Renal pelvis (tissue), 1 donor: ENCODE measurements at regions not wholly inside any gene's neighbourhood (a gene's known extent, or its start where the extent isn't known, plus 50 kb on each side); places are given as distances from the start of the nearest gene placed in this dataset.

Experiments used
- DNase-seq: peaks from one replicate; pipeline ENCODE4 v3.0.0-alpha.2; 2013

GRCh38 chr6:138007014-138007472 is 100.2 kb downstream of the PERP start:
- DNase-seq, result no peak

GRCh38 chr6:138008791-138009190 is 98.4 kb downstream of the PERP start:
- DNase-seq, result no peak

- no peak for DNase-seq
These were observed 95.8 kb downstream of the PERP start for GRCh38 chr6:138011413-138011812.

GRCh38 chr6:138012682-138013081 is 94.5 kb downstream of the PERP start:
- DNase-seq, result no peak

- DNase-seq, result no peak
These were observed 93.3 kb downstream of the PERP start for GRCh38 chr6:138013959-138014358.

GRCh38 chr6:138017166-138017757 is 90.0 kb downstream of the PERP start:
- DNase-seq, result no peak

- DNase-seq, result no peak
These were observed 88.9 kb downstream of the PERP start for GRCh38 chr6:138018297-138018696.

- DNase-seq, result no peak
These were observed 81.7 kb downstream of the PERP start for GRCh38 chr6:138025528-138025978.

- no peak for DNase-seq
These were observed 80.9 kb downstream of the PERP start for GRCh38 chr6:138026342-138026741.

GRCh38 chr6:138028893-138029292 is 78.3 kb downstream of the PERP start:
- DNase-seq, result no peak

GRCh38 chr6:138030872-138031271 is 76.3 kb downstream of the PERP start:
- no peak for DNase-seq

- DNase-seq, result no peak
These were observed 75.8 kb downstream of the PERP start for GRCh38 chr6:138031417-138031816.

GRCh38 chr6:138031850-138032249 is 75.4 kb downstream of the PERP start:
- DNase-seq, result no peak

GRCh38 chr6:138032571-138032970 is 74.6 kb downstream of the PERP start:
- no peak for DNase-seq

- DNase-seq, result no peak
These were observed 73.0 kb downstream of the PERP start for GRCh38 chr6:138034229-138034628.

- no peak for DNase-seq
These were observed 72.1 kb downstream of the PERP start for GRCh38 chr6:138035070-138035469.

- no peak for DNase-seq
These were observed 71.1 kb downstream of the PERP start for GRCh38 chr6:138036111-138036510.

GRCh38 chr6:138037009-138037504 is 70.2 kb downstream of the PERP start:
- no peak for DNase-seq

- no peak for DNase-seq
These were observed 68.9 kb downstream of the PERP start for GRCh38 chr6:138038142-138038870.
